Suprapubic skin (tissue), 4 donors: ENCODE measurements at regions not wholly inside any gene's neighbourhood (a gene's known extent, or its start where the extent isn't known, plus 50 kb on each side); places are given as distances from the start of the nearest gene placed in this dataset.

Experiments
- DNase-seq, 2 donors: peaks; one replicate each; pipeline ENCODE4 v3.0.0-alpha.2; 2019; ENCODE audit warnings: low spot score in 2 of 2
- H3K27ac ChIP-seq: fragments of 200-600 bp; sonication (generic); one replicate; pipeline ENCODE4 v1.5.1; 2019
- H3K27me3 ChIP-seq: fragments of 200-600 bp; sonication (generic); one replicate; pipeline ENCODE4 v1.5.1; 2019
- H3K36me3 ChIP-seq: fragments of 200-600 bp; sonication (generic); one replicate; pipeline ENCODE4 v1.5.1; 2019
- H3K4me1 ChIP-seq: fragments of 200-600 bp; sonication (generic); one replicate; pipeline ENCODE4 v1.5.1; 2019
- H3K4me3 ChIP-seq: fragments of 200-600 bp; sonication (generic); one replicate; pipeline ENCODE4 v1.5.1; 2019; ENCODE audit warnings: mild to moderate bottlenecking
- H3K9me3 ChIP-seq: fragments of 200-600 bp; sonication (generic); one replicate; pipeline ENCODE4 v1.5.1; 2019
- CTCF ChIP-seq, 2 donors: fragments of 200-600 bp in 1 of 2; fragments of 450-650 bp in 1 of 2; sonication (generic) in 1 of 2; IDR thresholded peaks; one replicate each; pipeline ENCODE4 v1.5.1; 2016 to 2019; ENCODE audit warnings: antibody characterized with exemption in 2 of 2, mild to moderate bottlenecking in 1 of 2, moderate library complexity in 1 of 2
- EP300 ChIP-seq: sonication (generic); formaldehyde crosslinking; IDR thresholded peaks from one replicate; pipeline ENCODE4 v1.6.1; 2017; ENCODE audit warnings: antibody characterized with exemption
- POLR2A ChIP-seq, 2 donors: fragments of 450-650 bp; IDR thresholded peaks; one replicate each; pipeline ENCODE4 v1.6.1; 2017; ENCODE audit warnings: antibody characterized with exemption in 2 of 2, mild to moderate bottlenecking in 2 of 2, moderate library complexity in 2 of 2
- POLR2AphosphoS5 ChIP-seq, 3 donors: sonication (generic); formaldehyde crosslinking; IDR thresholded peaks; one replicate each; pipeline ENCODE4 v1.6.1; 2017; ENCODE audit warnings: antibody characterized with exemption in 3 of 3
- WGBS: methylation state at CpG from one replicate; pipeline ENCODE4 v1.1.5; 2018; 5-methylcytosine and 5-hydroxymethylcytosine counted together

GRCh38 chr2:8494589-8494988, 187.3 kb upstream of the ID2 start:
- no peak overlapping the region for H3K4me3 ChIP-seq
- 86% methylated on average over 3 of the region's 3 CpGs for WGBS
- peaks cover 15% of the 10 kb centered on the region for H3K4me1 ChIP-seq
- H3K9me3 ChIP-seq = no peaks in the 10 kb centered on the region
- no peak for TF ChIP-seq CTCF (IDR thresholded peaks at IDR 0.05)
- no peak for TF ChIP-seq POLR2AphosphoS5 (IDR thresholded peaks at IDR 0.05)
- TF ChIP-seq POLR2A (IDR thresholded peaks at IDR 0.05) = no peak
- TF ChIP-seq EP300 = no peak
- H3K27me3 ChIP-seq = no peaks in the 10 kb centered on the region
- no peak overlapping the region for H3K27ac ChIP-seq
- DNase-seq = peak in 1 of 2 donors; percentile 66
- no peaks in the 10 kb centered on the region for H3K36me3 ChIP-seq

- Histone ChIP-seq H3K36me3 (no peaks in the 10 kb centered on the region), H3K27ac (no peak overlapping the region), H3K4me1 (peaks cover 22% of the 10 kb centered on the region), H3K27me3 (no peaks in the 10 kb centered on the region), H3K9me3 (no peaks in the 10 kb centered on the region), H3K4me3 (no peak overlapping the region)
- peak in 1 of 2 donors; percentile 49 for DNase-seq
- WGBS = 93% methylated on average over 10 of the region's 12 CpGs
- TF ChIP-seq CTCF (IDR thresholded peaks at IDR 0.05) (no peak), POLR2AphosphoS5 (IDR thresholded peaks at IDR 0.05) (no peak), EP300 (no peak), POLR2A (IDR thresholded peaks at IDR 0.05) (no peak)
Measured at GRCh38 chr2:8495189-8495989, 186.5 kb upstream of the ID2 start.

GRCh38 chr2:8496079-8496478, 185.8 kb upstream of the ID2 start:
- peaks cover 24% of the 10 kb centered on the region for H3K4me1 ChIP-seq
- DNase-seq = peak in 1 of 2 donors; percentile 20
- no peak overlapping the region for H3K4me3 ChIP-seq
- no peaks in the 10 kb centered on the region for H3K9me3 ChIP-seq
- no peaks in the 10 kb centered on the region for H3K27me3 ChIP-seq
- WGBS = 85% methylated on average over 4 of the region's 4 CpGs
- no peaks in the 10 kb centered on the region for H3K36me3 ChIP-seq
- TF ChIP-seq CTCF (IDR thresholded peaks at IDR 0.05) (no peak), POLR2A (IDR thresholded peaks at IDR 0.05) (no peak), EP300 (no peak), POLR2AphosphoS5 (IDR thresholded peaks at IDR 0.05) (no peak)
- no peak overlapping the region for H3K27ac ChIP-seq

- Histone ChIP-seq H3K36me3 (no peaks in the 10 kb centered on the region), H3K27ac (no peak overlapping the region), H3K4me3 (no peak overlapping the region), H3K4me1 (peaks cover 20% of the 10 kb centered on the region), H3K9me3 (no peaks in the 10 kb centered on the region), H3K27me3 (no peaks in the 10 kb centered on the region)
- peak in 1 of 2 donors; percentile 55 for DNase-seq
- WGBS = 87% methylated on average over 4 of the region's 4 CpGs
- no peak for TF ChIP-seq POLR2AphosphoS5 (IDR thresholded peaks at IDR 0.05)
- no peak for TF ChIP-seq EP300
- TF ChIP-seq CTCF (IDR thresholded peaks at IDR 0.05) = no peak
- no peak for TF ChIP-seq POLR2A (IDR thresholded peaks at IDR 0.05)
Measured at GRCh38 chr2:8496617-8497016, 185.2 kb upstream of the ID2 start.

GRCh38 chr2:8498994-8499393, 182.9 kb upstream of the ID2 start:
- Histone ChIP-seq H3K4me1 (peaks cover 21% of the 10 kb centered on the region), H3K4me3 (no peak overlapping the region), H3K36me3 (no peaks in the 10 kb centered on the region), H3K27ac (no peak overlapping the region), H3K9me3 (no peaks in the 10 kb centered on the region), H3K27me3 (no peaks in the 10 kb centered on the region)
- 89% methylated on average over 3 of the region's 3 CpGs for WGBS
- DNase-seq = peak in 1 of 2 donors; percentile 9
- no peak for TF ChIP-seq CTCF (IDR thresholded peaks at IDR 0.05)
